CD14-positive monocyte (primary cell): ENCODE measurements at regions not wholly inside any gene's neighbourhood (a gene's known extent, or its start where the extent isn't known, plus 50 kb on each side); places are given as distances from the start of the nearest gene placed in this dataset.

Experiments used
- DNase-seq, 3 donors: peaks; one replicate each; pipeline ENCODE4 v3.0.0-alpha.2; 2011 to 2022
- H2AFZ ChIP-seq: 2 replicates; pipeline ENCODE4 v1.6.0; 2012; ENCODE audit warnings: mild to moderate bottlenecking, low read depth, low read length, inconsistent platforms; ENCODE audit not compliant: insufficient read depth, poor library complexity, severe bottlenecking
- H3K27ac ChIP-seq, 2 donors: 1 replicate in 1 of 2; 2 replicates in 1 of 2; pipeline ENCODE4 v1.5.1; 2012 to 2013; ENCODE audit warnings: low read length in 2 of 2, control low read depth in 1 of 2, inconsistent platforms in 1 of 2, low read depth in 1 of 2, mild to moderate bottlenecking in 1 of 2
- H3K27me3 ChIP-seq, 2 donors: one replicate each; pipeline versions ENCODE4 v1.6.0 to v1.6.1; 2011 to 2013; ENCODE audit warnings: low read length in 2 of 2; ENCODE audit not compliant: control insufficient read depth in 2 of 2, insufficient read depth in 2 of 2
- H3K36me3 ChIP-seq, 2 donors: replicated peaks in 1 of 2; 1 replicate in 1 of 2; 2 replicates in 1 of 2; pipeline versions ENCODE4 v1.5.1 to v1.6.1; 2012 to 2013; ENCODE audit warnings: low read length in 2 of 2, control low read depth in 1 of 2, inconsistent platforms in 1 of 2, mild to moderate bottlenecking in 1 of 2; ENCODE audit not compliant: insufficient read depth in 2 of 2, control insufficient read depth in 1 of 2
- H3K4me1 ChIP-seq, 2 donors: 1 replicate in 1 of 2; 2 replicates in 1 of 2; pipeline versions ENCODE4 v1.5.1 to v1.6.1; 2012 to 2013; ENCODE audit warnings: low read length in 2 of 2, control low read depth in 1 of 2, inconsistent platforms in 1 of 2, mild to moderate bottlenecking in 1 of 2, moderate library complexity in 1 of 2; ENCODE audit not compliant: insufficient read depth in 2 of 2, control insufficient read depth in 1 of 2
- H3K4me2 ChIP-seq: replicated peaks from 2 replicates; pipeline ENCODE3; 2012; ENCODE audit warnings: low read length, moderate library complexity, mild to moderate bottlenecking; ENCODE audit not compliant: poor library complexity, severe bottlenecking; ENCODE audit errors: extremely low read depth
- H3K4me3 ChIP-seq, 3 experiments: fragments of 200-600 bp in 1 of 3; sonication (generic) in 1 of 3; replicated peaks in 1 of 3; 1 replicate in 2 of 3; 2 replicates in 1 of 3; pipeline ENCODE4 v1.5.1; 2011 to 2013; ENCODE audit warnings: low read length in 3 of 3, mild to moderate bottlenecking in 3 of 3, control low read depth in 2 of 3, low read depth in 2 of 3, inconsistent platforms in 1 of 3, moderate library complexity in 1 of 3
- H3K79me2 ChIP-seq: 2 replicates; pipeline ENCODE4 v1.6.0; 2012; ENCODE audit warnings: mild to moderate bottlenecking, control low read depth, inconsistent platforms, low read length, moderate library complexity; ENCODE audit not compliant: insufficient read depth
- H3K9ac ChIP-seq: 2 replicates; pipeline ENCODE4 v1.6.0; 2017; ENCODE audit warnings: low read length, mild to moderate bottlenecking; ENCODE audit not compliant: insufficient read depth, poor library complexity, severe bottlenecking
- H3K9me3 ChIP-seq, 2 donors: replicated peaks in 1 of 2; 1 replicate in 1 of 2; 2 replicates in 1 of 2; pipeline versions ENCODE4 v1.5.1 to v1.6.1; 2012 to 2013; ENCODE audit warnings: low read length in 2 of 2, control low read depth in 1 of 2; ENCODE audit not compliant: control insufficient read depth in 1 of 2, insufficient read depth in 1 of 2
- H4K20me1 ChIP-seq: 2 replicates; pipeline ENCODE4 v1.6.0; 2012; ENCODE audit warnings: mild to moderate bottlenecking, low read length, control low read depth, moderate library complexity; ENCODE audit not compliant: insufficient read depth
- H3K27ac Mint-ChIP-seq, 7 donors: one replicate each; pipeline ENCODE4 v1.8.0; 2020; ENCODE audit warnings: mild to moderate bottlenecking in 7 of 7, mixed read lengths in 7 of 7, moderate library complexity in 6 of 7, inconsistent platforms in 2 of 7
- H3K27me3 Mint-ChIP-seq, 3 donors: one replicate each; pipeline ENCODE4 v1.8.0; 2021 to 2022; ENCODE audit warnings: low read depth in 3 of 3, mild to moderate bottlenecking in 3 of 3, mixed read lengths in 3 of 3, moderate library complexity in 3 of 3, inconsistent platforms in 1 of 3
- H3K36me3 Mint-ChIP-seq, 2 donors: one replicate each; pipeline ENCODE4 v1.8.0; 2020; ENCODE audit warnings: mixed read lengths in 2 of 2, inconsistent platforms in 1 of 2, mild to moderate bottlenecking in 1 of 2
- H3K4me1 Mint-ChIP-seq: one replicate; pipeline ENCODE4 v1.8.0; 2020; ENCODE audit warnings: mild to moderate bottlenecking, mixed read lengths
- H3K4me3 Mint-ChIP-seq, 2 donors: one replicate each; pipeline ENCODE4 v1.8.0; 2020; ENCODE audit warnings: mild to moderate bottlenecking in 2 of 2, mixed read lengths in 2 of 2, moderate library complexity in 1 of 2
- H3K9me3 Mint-ChIP-seq, 7 donors: one replicate each; pipeline ENCODE4 v1.8.0; 2020 to 2022; ENCODE audit warnings: mixed read lengths in 7 of 7, mild to moderate bottlenecking in 6 of 7, moderate library complexity in 6 of 7, inconsistent platforms in 2 of 7
- WGBS: methylation state at CpG from one replicate; pipeline ENCODE4 v1.1.5; 2013; ENCODE audit warnings: missing lambda C conversion rate; ENCODE audit not compliant: insufficient coverage; 5-methylcytosine and 5-hydroxymethylcytosine counted together
- intact Hi-C, 2 donors: fragments of 100-400 bp; cut with micrococcal nuclease; formaldehyde crosslinking; loops; one replicate each; pipeline versions ENCODE4 v1.15.0 to v1.15.1; 2023
- TF ChIP-seq, protein P1 (sequence below): fragments of 200-600 bp; IDR thresholded peaks from one replicate; pipeline ENCODE4 v1.8.0; 2022; ENCODE audit warnings: antibody characterized with exemption, mild to moderate bottlenecking

GRCh38 chr17:63356337-63356757 is 89.8 kb downstream of the CYB561 start:
- H3K79me2 ChIP-seq, result no peaks in the 10 kb centered on the region
- H3K4me2 ChIP-seq, result no peak overlapping the region
- H3K27me3 Mint-ChIP-seq, result no peaks in the 10 kb centered on the region
- H3K4me1 Mint-ChIP-seq, result peaks cover 2% of the 10 kb centered on the region
- peaks cover 0 to 6% (median 0%) of the 10 kb centered on the region in 7 donors for H3K9me3 Mint-ChIP-seq
- no peak overlapping the region for H3K27ac ChIP-seq
- no peaks in the 10 kb centered on the region for H3K36me3 ChIP-seq
- intact Hi-C loops, result no loop called here
- H4K20me1 ChIP-seq, result no peaks in the 10 kb centered on the region
- H3K27ac Mint-ChIP-seq, result no peak overlapping the region
- H3K27me3 ChIP-seq, result no peaks in the 10 kb centered on the region
- TF ChIP-seq, protein P1, sequence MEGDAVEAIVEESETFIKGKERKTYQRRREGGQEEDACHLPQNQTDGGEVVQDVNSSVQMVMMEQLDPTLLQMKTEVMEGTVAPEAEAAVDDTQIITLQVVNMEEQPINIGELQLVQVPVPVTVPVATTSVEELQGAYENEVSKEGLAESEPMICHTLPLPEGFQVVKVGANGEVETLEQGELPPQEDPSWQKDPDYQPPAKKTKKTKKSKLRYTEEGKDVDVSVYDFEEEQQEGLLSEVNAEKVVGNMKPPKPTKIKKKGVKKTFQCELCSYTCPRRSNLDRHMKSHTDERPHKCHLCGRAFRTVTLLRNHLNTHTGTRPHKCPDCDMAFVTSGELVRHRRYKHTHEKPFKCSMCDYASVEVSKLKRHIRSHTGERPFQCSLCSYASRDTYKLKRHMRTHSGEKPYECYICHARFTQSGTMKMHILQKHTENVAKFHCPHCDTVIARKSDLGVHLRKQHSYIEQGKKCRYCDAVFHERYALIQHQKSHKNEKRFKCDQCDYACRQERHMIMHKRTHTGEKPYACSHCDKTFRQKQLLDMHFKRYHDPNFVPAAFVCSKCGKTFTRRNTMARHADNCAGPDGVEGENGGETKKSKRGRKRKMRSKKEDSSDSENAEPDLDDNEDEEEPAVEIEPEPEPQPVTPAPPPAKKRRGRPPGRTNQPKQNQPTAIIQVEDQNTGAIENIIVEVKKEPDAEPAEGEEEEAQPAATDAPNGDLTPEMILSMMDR, result no peak
- no peak overlapping the region for H2AFZ ChIP-seq
- no peak overlapping the region for H3K4me3 ChIP-seq
- no peaks in the 10 kb centered on the region for H3K4me1 ChIP-seq
- WGBS, result 100% methylated on average over 1 of the region's 1 CpG
- no peak overlapping the region for H3K9ac ChIP-seq
- H3K4me3 Mint-ChIP-seq, result no peak overlapping the region
- DNase-seq, result no peak
- H3K9me3 ChIP-seq, result peaks cover 0 to 4% of the 10 kb centered on the region in 2 donors
- peaks cover 5 to 12% of the 10 kb centered on the region in 2 donors for H3K36me3 Mint-ChIP-seq

- no peaks in the 10 kb centered on the region for H3K27me3 Mint-ChIP-seq
- H3K4me1 Mint-ChIP-seq, result peaks cover 2% of the 10 kb centered on the region
- Histone ChIP-seq H3K4me2 (no peak overlapping the region), H3K27me3 (no peaks in the 10 kb centered on the region), H3K4me1 (no peaks in the 10 kb centered on the region), H4K20me1 (no peaks in the 10 kb centered on the region), H3K79me2 (no peaks in the 10 kb centered on the region), H3K9me3 (peaks cover 5 to 18% of the 10 kb centered on the region in 2 donors), H3K9ac (no peak overlapping the region), H3K27ac (no peak overlapping the region), H2AFZ (no peak overlapping the region), H3K36me3 (no peaks in the 10 kb centered on the region), H3K4me3 (no peak overlapping the region)
- peaks cover 3 to 20% (median 13%) of the 10 kb centered on the region in 7 donors for H3K9me3 Mint-ChIP-seq
- intact Hi-C loops, result no loop called here
- peaks cover 2 to 16% of the 10 kb centered on the region in 2 donors for H3K36me3 Mint-ChIP-seq
- TF ChIP-seq, protein P1, result no peak
- DNase-seq, result no peak
- H3K27ac Mint-ChIP-seq, result no peak overlapping the region
- WGBS, result 100% methylated on average over 4 of the region's 6 CpGs
- no peak overlapping the region for H3K4me3 Mint-ChIP-seq
These were observed 87.8 kb downstream of the CYB561 start for GRCh38 chr17:63358111-63358839.
